SK-N-MC (cell line): ENCODE measurements at regions not wholly inside any gene's neighbourhood (a gene's known extent, or its start where the extent isn't known, plus 50 kb on each side); places are given as distances from the start of the nearest gene placed in this dataset.

Experiments used
- DNase-seq: peaks from one replicate; pipeline ENCODE4 v3.0.0-alpha.2; 2011; ENCODE audit warnings: low read depth, low spot score
- H3K27ac ChIP-seq: fragments of 200-600 bp; sonication (generic); 2 replicates; pipeline ENCODE4 v1.5.1; 2016; ENCODE audit warnings: mixed run types
- H3K36me3 ChIP-seq: fragments of 200-600 bp; sonication (generic); 2 replicates; pipeline ENCODE4 v1.6.1; 2017; ENCODE audit warnings: antibody characterized with exemption, low read length, mixed read lengths; ENCODE audit not compliant: insufficient read depth
- H3K4me3 ChIP-seq: fragments of 200-600 bp; sonication (generic); 2 replicates; pipeline ENCODE4 v1.5.1; 2016
- H3K9ac ChIP-seq: fragments of 200-600 bp; sonication (generic); 2 replicates; pipeline ENCODE4 v1.8.0; 2017; ENCODE audit warnings: mixed run types, mixed read lengths; ENCODE audit not compliant: insufficient read length
- H3K9me3 ChIP-seq: fragments of 200-600 bp; sonication (generic); 2 replicates; pipeline ENCODE4 v1.6.1; 2017; ENCODE audit warnings: low read depth, mild to moderate bottlenecking, antibody characterized with exemption, low read length, moderate library complexity, mixed read lengths
- EZH2 ChIP-seq: fragments of 200-600 bp; sonication (generic); IDR thresholded peaks from one replicate; pipeline ENCODE4 v1.6.1; 2017; ENCODE audit warnings: antibody characterized with exemption
- FOXP2 ChIP-seq: optimal IDR thresholded peaks from 2 replicates; pipeline ENCODE3; 2011; ENCODE audit warnings: mild to moderate bottlenecking, moderate library complexity; ENCODE audit not compliant: insufficient read depth; ENCODE audit errors: extremely low read length, control extremely low read depth
- POLR2AphosphoS5 ChIP-seq: IDR thresholded peaks from 2 replicates; pipeline ENCODE4 v1.6.1; 2012; ENCODE audit warnings: mild to moderate bottlenecking, low read depth, low read length, borderline replicate concordance

DNA sequence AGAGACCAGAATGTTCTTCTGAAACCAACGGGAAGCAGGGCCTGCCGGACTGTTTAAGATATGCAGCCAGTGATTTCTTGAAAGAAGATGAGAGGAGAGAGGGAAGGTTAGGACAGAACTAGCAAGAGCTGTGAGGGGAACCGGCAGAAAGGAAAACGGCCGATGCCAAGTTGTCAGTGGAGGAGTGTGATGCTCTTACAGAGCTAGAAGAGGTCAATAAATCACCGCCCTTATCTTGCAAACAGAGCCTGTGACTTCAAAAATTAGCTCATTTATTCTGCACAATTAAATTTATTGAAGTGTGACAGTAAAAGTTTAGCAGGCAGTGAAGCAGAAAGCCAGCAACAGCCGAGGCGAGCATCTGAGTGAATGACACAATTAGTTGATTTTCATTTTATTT is 509.5 kb upstream of the ID4 start:
- Histone ChIP-seq H3K9me3 (no peaks in the 10 kb centered on the region), H3K36me3 (no peaks in the 10 kb centered on the region), H3K9ac (no peak overlapping the region), H3K4me3 (no peak overlapping the region), H3K27ac (no peak overlapping the region)
- no peak for DNase-seq
- TF ChIP-seq FOXP2 (no peak), EZH2 (no peak)

DNA sequence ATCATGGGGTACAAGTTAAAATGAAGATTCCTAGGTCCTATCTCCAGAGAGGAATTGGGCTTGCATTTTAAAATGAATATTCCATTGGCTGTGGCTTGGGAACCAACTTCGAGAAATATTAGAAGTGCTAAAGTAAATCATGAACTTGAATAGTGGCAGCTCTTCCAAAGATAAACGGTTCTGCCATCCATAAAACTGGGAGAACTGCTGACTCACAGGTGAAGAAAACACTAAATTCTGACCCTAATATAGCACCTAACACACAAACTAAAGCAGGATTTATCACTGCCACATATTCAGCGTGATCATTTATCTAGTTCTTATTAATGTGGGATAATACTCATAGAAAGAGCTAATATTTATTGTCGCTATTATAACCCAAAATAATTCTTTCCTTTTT is 508.1 kb upstream of the ID4 start:
- H3K27ac ChIP-seq: no peak overlapping the region
- TF ChIP-seq FOXP2 (no peak), EZH2 (no peak), POLR2AphosphoS5 (no peak)
- no peak overlapping the region for H3K9ac ChIP-seq
- no peaks in the 10 kb centered on the region for H3K9me3 ChIP-seq
- H3K4me3 ChIP-seq: no peak overlapping the region
- H3K36me3 ChIP-seq: no peaks in the 10 kb centered on the region
- no peak for DNase-seq

GRCh38 chr6:19331089-19331488 is 506.1 kb upstream of the ID4 start:
- Histone ChIP-seq H3K36me3 (no peaks in the 10 kb centered on the region), H3K9me3 (no peaks in the 10 kb centered on the region), H3K27ac (no peak overlapping the region), H3K4me3 (no peak overlapping the region), H3K9ac (no peak overlapping the region)
- no peak for DNase-seq
- TF ChIP-seq FOXP2: no peak
- TF ChIP-seq POLR2AphosphoS5: no peak
- TF ChIP-seq EZH2: no peak

DNA sequence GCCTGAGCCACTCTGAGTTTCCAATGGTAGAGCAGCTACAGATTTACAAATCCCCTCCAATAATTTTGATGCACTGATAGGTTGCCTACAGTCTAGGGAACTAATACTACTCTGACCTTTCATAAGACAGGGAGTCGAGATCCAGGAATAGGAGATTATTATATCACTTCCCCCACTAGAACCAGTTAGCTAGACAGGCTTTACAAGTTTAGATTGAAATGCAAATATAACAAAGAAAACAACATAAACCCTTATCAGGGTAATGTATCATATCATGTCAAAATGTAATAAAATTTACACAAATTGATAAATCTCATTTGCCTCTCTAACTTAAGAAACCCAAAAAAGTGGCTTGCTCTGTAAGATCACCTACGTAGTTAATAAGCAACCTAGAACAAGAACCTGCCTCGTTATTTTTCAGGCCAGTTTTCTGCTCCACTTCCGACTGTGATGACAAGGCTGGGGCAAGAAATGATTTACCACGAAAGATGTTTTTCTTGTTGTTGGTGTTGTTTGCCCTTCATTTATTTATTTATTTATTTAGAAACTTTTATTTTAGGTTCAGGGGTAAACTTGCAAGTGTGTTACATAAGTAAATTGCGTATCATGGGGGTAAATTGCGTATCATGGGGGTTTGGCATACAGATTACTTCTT is 504.2 kb upstream of the ID4 start:
- Histone ChIP-seq H3K27ac (no peak overlapping the region), H3K9me3 (no peaks in the 10 kb centered on the region), H3K4me3 (no peak overlapping the region), H3K36me3 (no peaks in the 10 kb centered on the region), H3K9ac (no peak overlapping the region)
- DNase-seq: no peak
- TF ChIP-seq EZH2: no peak
- no peak for TF ChIP-seq POLR2AphosphoS5
- TF ChIP-seq FOXP2: no peak

DNA sequence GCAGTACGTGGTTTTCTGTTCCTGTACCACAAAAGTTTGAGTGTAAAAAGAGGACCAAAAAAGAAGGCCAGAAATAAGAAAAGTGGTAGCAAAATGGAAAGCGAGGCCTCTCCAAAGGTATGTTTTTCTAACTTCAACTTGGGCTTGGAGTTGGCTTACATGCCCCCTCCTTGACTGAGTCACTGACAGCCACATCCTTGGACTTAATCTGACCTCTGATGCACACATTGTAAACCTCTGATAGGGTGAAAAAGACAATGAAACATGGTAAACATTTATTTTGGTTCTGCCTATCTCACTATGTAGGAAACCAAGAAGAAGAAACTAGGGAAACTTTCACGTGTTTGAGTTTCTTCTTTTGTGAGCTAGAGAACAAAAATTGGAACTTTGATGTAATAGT is 503.2 kb upstream of the ID4 start:
- Histone ChIP-seq H3K4me3 (no peak overlapping the region), H3K36me3 (no peaks in the 10 kb centered on the region), H3K27ac (no peak overlapping the region), H3K9me3 (no peaks in the 10 kb centered on the region), H3K9ac (no peak overlapping the region)
- no peak for DNase-seq
- TF ChIP-seq FOXP2 (no peak), EZH2 (no peak), POLR2AphosphoS5 (no peak)

- TF ChIP-seq POLR2AphosphoS5 (no peak), EZH2 (no peak), FOXP2 (no peak)
- Histone ChIP-seq H3K9me3 (no peaks in the 10 kb centered on the region), H3K36me3 (no peaks in the 10 kb centered on the region), H3K9ac (no peak overlapping the region), H3K4me3 (no peak overlapping the region), H3K27ac (no peak overlapping the region)
- no peak for DNase-seq
These were observed 500.6 kb upstream of the ID4 start for GRCh38 chr6:19336579-19336978.

GRCh38 chr6:19337101-19337500 is 500.1 kb upstream of the ID4 start:
- Histone ChIP-seq H3K27ac (no peak overlapping the region), H3K9ac (no peak overlapping the region), H3K9me3 (no peaks in the 10 kb centered on the region), H3K36me3 (no peaks in the 10 kb centered on the region), H3K4me3 (no peak overlapping the region)
- TF ChIP-seq EZH2 (no peak), POLR2AphosphoS5 (no peak), FOXP2 (no peak)
- DNase-seq: no peak

DNA sequence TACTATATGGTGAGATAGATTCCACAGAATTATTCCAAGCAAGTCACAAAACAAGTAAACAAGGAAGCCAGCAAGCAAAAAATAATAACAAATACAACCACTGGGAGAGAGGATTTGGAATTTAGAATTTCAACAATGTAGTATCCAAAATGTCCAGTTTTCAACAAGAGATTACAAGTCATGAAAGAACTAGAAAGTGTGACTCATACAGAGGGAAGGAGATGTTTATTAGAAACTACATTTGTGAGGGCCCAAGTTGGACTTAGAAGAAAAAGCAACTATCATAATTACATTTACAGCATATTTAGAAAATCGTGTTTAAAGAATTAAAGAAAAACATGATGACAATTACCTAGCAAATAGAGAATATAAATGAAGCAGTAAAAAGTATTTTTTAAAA is 494.6 kb upstream of the ID4 start:
- Histone ChIP-seq H3K27ac (no peak overlapping the region), H3K4me3 (no peak overlapping the region), H3K9me3 (no peaks in the 10 kb centered on the region; the same call in 1 of the 2 replicates), H3K36me3 (no peaks in the 10 kb centered on the region), H3K9ac (no peak overlapping the region)
- DNase-seq: no peak
- TF ChIP-seq FOXP2: no peak
- TF ChIP-seq POLR2AphosphoS5: no peak
- TF ChIP-seq EZH2: no peak

- Histone ChIP-seq H3K9ac (no peak overlapping the region), H3K4me3 (no peak overlapping the region), H3K9me3 (no peaks in the 10 kb centered on the region), H3K36me3 (no peaks in the 10 kb centered on the region), H3K27ac (no peak overlapping the region)
- no peak for DNase-seq
- TF ChIP-seq EZH2 (no peak), POLR2AphosphoS5 (no peak), FOXP2 (no peak)
These were observed 487.7 kb upstream of the ID4 start for GRCh38 chr6:19349429-19349828.

DNA sequence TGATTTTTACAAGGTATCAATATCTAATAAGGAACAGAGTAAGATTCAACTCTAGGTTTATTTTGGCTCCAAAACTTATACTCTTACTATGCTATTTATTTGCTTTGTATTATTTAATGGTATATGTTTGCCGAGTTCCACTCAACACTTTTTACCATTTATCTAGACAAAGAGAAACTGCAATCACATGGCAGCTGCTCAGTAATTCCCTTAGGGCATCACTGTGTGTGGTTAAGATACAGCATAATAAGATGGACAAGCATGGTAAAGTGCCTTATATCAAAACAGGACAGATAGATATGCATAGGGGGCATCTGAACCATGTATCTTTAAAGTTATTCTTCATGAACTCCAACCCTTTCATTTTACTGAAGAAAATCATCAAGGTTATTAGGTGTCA is 483.0 kb upstream of the ID4 start:
- Histone ChIP-seq H3K9me3 (no peaks in the 10 kb centered on the region), H3K9ac (no peak overlapping the region), H3K27ac (no peak overlapping the region), H3K4me3 (no peak overlapping the region), H3K36me3 (no peaks in the 10 kb centered on the region)
- no peak for TF ChIP-seq FOXP2
- no peak for TF ChIP-seq POLR2AphosphoS5
- TF ChIP-seq EZH2: no peak
- no peak for DNase-seq
